Right ventricle myocardium superior (tissue), 1 donor: ENCODE measurements at regions not wholly inside any gene's neighbourhood (a gene's known extent, or its start where the extent isn't known, plus 50 kb on each side); places are given as distances from the start of the nearest gene placed in this dataset.
"Not testable (repeated sequence)": the region's sequence is repeated elsewhere in the genome, so short reads cannot be mapped to it uniquely, and the experiment has no call there.

Source experiments
- ATAC-seq: fragments of 200-7000 bp; cut with Tn5 transposase; one replicate; pipeline ENCODE4 v1.9.1; 2020; ENCODE audit warnings: mild to moderate bottlenecking; ENCODE audit not compliant: poor library complexity
- DNase-seq: peaks from one replicate; pipeline ENCODE4 v3.0.0-alpha.2; 2020
- intact Hi-C: fragments of 100-400 bp; cut with DNase I; formaldehyde crosslinking; loops from one replicate; pipeline ENCODE4 v1.11.2; 2022
- donor health status: DM: no; HTN: yes; CAD: no; lungs with severe emphysema.

GRCh38 chr6:1445650-1446330 lies 56.4 kb downstream of the FOXF2 start:
- ATAC-seq: no peak
- no peak for DNase-seq
- intact Hi-C loops: no loop called here

- no peak for ATAC-seq
- no peak for DNase-seq
Measured at GRCh38 chr6:1449896-1450295, 60.5 kb downstream of the FOXF2 start.

GRCh38 chr6:1453024-1453423 lies 63.6 kb downstream of the FOXF2 start:
- ATAC-seq (no peak), DNase-seq (no peak)

More at GRCh38 chr6:1449896-1450295, 60.5 kb downstream of the FOXF2 start:
- intact Hi-C loops: no loop called here

GRCh38 chr6:1456816-1457215 lies 67.4 kb downstream of the FOXF2 start:
- intact Hi-C loops, DNase-seq, ATAC-seq: not testable (repeated sequence)

More at GRCh38 chr6:1453024-1453423, 63.6 kb downstream of the FOXF2 start:
- intact Hi-C loops: no loop called here

GRCh38 chr6:1461207-1461606 lies 71.8 kb downstream of the FOXF2 start:
- intact Hi-C loops: no loop called here
- DNase-seq (no peak), ATAC-seq (no peak)

- no peak for DNase-seq
- intact Hi-C loops: no loop called here
- no peak for ATAC-seq
Measured at GRCh38 chr6:1461736-1462135, 72.4 kb downstream of the FOXF2 start.

GRCh38 chr6:1463275-1463674 lies 73.9 kb downstream of the FOXF2 start:
- DNase-seq (no peak), ATAC-seq (no peak)
- intact Hi-C loops: no loop called here

GRCh38 chr6:1463751-1464426 lies 74.5 kb downstream of the FOXF2 start:
- intact Hi-C loops: no loop called here
- ATAC-seq (no peak), DNase-seq (no peak)

- ATAC-seq (no peak), DNase-seq (no peak)
- intact Hi-C loops: no loop called here
Measured at GRCh38 chr6:1464781-1465370, 75.5 kb downstream of the FOXF2 start.

GRCh38 chr6:1468126-1468525 lies 78.8 kb downstream of the FOXF2 start:
- no peak for ATAC-seq
- intact Hi-C loops: no loop called here
- no peak for DNase-seq

- ATAC-seq: no peak
- DNase-seq: no peak
- intact Hi-C loops: no loop called here
Measured at GRCh38 chr6:1470040-1470439, 80.7 kb downstream of the FOXF2 start.

- DNase-seq: no peak
- no peak for ATAC-seq
- intact Hi-C loops: no loop called here
Measured at GRCh38 chr6:1472643-1473042, 83.3 kb downstream of the FOXF2 start.

GRCh38 chr6:1473166-1473565 lies 83.8 kb downstream of the FOXF2 start:
- intact Hi-C loops: no loop called here
- DNase-seq (no peak), ATAC-seq (no peak)

GRCh38 chr6:1473598-1473997 lies 84.2 kb downstream of the FOXF2 start:
- ATAC-seq: no peak
- intact Hi-C loops: no loop called here
- no peak for DNase-seq

GRCh38 chr6:1474205-1474604 lies 84.8 kb downstream of the FOXF2 start:
- no peak for ATAC-seq
- no peak for DNase-seq
- intact Hi-C loops: no loop called here

GRCh38 chr6:1475174-1475573 lies 85.8 kb downstream of the FOXF2 start:
- ATAC-seq: no peak
- intact Hi-C loops: no loop called here
- DNase-seq: no peak

GRCh38 chr6:1477432-1478090 lies 88.2 kb downstream of the FOXF2 start:
- no peak for DNase-seq
- intact Hi-C loops: no loop called here
- no peak for ATAC-seq

GRCh38 chr6:1478163-1478826 lies 88.9 kb downstream of the FOXF2 start:
- DNase-seq, intact Hi-C loops, ATAC-seq: not testable (repeated sequence)

- DNase-seq: no peak
- intact Hi-C loops: no loop called here
- ATAC-seq: no peak
Measured at GRCh38 chr6:1479095-1479494, 89.7 kb downstream of the FOXF2 start.
